NCI-H146 treated with DMSO at 0.1 percent for 48 hours (cell line): ENCODE measurements at regions not wholly inside any gene's neighbourhood (a gene's known extent, or its start where the extent isn't known, plus 50 kb on each side); places are given as distances from the start of the nearest gene placed in this dataset.

Experiments
- DNase-seq: peaks from one replicate; lab custom pipeline; 2025; ENCODE audit not compliant: unreplicated experiment; lab: John Stamatoyannopoulos, UW

DNA sequence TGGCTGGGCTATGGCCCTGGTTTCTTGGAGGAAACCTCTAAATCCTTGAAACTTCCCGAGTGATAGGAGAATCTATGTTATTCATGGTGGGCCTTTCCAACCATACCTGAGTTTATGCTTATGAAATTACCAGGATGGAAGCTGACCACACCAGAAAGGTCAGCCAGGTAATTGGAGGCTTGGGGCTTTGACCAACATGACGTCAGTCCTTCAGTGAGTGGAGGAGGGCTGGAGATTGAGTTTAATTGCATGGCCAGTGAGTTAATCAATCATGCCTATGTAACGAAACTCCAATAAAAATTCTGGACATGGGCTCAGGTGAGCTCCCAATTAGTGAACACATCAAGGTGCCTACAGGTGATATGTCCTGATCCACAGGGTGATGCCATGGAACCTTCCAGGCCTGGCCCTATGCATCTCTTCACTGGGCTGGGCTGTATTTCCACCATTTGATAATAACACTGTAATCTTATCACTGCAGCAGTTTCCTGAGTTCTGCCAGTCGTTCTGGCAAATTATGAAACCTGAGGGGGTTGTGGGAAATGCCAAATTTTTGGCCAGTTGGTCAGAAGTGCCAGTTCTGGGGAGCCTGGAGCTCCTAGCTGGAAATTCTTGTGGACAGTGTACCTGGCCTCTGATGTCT is 106.5 kb downstream of the CDH26 start:
- no peak for DNase-seq

DNA sequence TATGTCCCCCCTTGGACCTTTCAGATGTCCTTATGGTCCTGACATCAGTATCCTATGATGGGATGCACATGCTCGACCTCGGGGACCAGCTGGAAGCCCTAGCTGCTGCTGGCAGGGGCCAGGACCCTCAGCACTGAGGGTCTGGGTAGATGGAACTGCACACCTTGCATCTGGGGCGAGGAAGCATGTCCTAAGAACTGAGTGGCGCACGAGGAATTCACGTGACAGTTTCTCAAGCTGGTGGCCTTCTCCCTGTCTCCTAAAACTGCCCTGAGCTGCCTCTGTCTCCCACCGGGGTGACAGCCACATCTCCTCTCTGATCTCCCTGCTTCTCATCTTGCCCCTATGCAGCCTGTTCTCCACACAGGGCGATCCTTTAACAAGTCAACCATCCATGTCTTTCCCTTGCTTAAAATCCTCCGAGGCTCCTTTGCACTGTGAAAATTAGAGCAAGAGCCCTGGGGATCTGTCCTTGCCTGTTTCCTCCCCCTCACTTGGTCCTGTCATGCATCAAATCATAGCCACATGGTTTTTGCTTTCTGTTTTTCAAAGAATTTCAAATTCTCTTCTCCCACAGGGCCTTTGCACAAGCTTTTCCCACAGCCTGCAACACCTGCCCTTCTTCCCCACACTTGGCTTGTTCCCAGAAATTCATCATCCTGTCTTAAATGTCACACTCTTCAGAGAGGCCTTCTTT is 107.7 kb downstream of the CDH26 start:
- no peak for DNase-seq

DNA sequence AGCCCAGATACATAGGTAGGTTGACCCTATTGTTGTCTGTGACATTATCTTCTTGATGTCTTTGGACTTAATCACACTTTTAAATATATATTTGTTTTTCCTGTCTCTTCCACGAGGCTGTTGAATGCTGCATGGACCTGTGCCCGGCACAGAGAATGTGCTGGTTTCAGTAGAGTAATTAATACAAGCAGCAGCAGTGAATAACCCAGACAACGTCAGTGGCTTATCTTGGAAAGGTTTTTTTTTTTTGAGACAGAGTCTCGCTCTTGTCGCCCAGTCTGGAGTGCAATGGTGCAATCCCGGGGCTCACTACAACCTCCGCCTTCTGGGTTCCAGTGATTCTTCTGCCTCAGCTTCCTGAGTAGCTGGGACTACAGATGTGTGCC is 108.2 kb downstream of the CDH26 start:
- DNase-seq, result no peak

GRCh38 chr20:60068509-60068908 is 110.3 kb downstream of the CDH26 start:
- no peak for DNase-seq

GRCh38 chr20:60069656-60070055 is 111.4 kb downstream of the CDH26 start:
- no peak for DNase-seq

DNA sequence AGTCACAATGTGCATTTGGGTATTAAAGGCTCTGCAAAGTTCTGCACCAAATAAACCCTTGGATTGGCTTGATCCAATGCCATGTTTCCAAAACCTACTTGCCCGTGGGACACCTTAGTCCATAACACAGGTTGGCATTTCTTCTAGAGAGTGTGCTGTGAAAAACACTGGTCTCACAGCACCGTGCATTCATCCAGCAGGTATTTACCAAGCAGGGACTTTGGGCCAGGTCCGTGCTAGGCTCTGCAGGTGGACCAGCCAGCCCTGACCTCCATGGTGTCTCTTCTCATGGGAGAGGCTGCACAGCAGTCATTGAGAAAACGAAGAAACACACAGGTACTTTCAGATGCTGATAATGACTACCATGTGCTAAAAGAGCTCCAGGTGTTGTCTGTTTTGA is 112.6 kb downstream of the CDH26 start:
- no peak for DNase-seq

- DNase-seq, result no peak
Observed at GRCh38 chr20:60071965-60072364, 113.7 kb downstream of the CDH26 start.

- DNase-seq, result no peak
Observed at GRCh38 chr20:60073086-60073485, 114.9 kb downstream of the CDH26 start.

DNA sequence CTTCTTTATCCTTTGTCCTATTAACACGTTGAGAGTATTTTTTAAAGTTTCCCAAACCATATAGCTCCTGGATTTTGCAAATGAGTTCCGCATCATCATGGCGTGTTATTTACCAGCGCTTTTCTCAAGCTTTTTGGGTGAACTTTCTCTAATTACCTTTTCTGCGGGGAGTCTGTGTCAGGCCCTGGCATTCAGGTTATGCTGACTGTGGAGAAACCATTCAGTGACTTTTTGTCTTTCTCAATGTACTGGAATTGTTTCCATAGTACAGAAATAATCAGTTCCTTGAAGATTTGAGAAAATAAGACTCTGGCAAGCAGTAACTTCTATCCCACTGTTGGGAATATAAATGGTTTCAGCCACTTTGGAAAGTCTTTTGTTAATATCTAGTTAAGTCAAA is 115.3 kb downstream of the CDH26 start:
- DNase-seq, result no peak

DNA sequence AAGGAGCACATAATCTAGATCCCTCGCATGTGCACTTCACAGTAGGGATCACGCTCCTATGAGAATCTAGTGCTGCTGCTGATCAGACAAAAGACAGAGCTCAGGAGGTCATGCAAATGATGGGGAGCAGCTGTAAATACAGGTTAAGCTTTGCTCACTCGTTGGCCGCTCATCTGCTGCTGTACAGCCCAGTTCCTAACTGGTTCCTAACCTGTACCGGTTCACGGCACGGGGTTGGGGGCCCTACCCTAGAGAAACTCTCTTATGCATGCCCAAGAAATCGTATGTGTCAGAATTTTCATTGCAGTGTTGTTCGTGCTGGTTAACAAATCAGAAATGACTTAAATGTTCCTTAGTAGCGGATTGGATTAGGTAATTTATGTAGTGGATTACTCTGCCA is 116.1 kb downstream of the CDH26 start:
- no peak for DNase-seq

DNA sequence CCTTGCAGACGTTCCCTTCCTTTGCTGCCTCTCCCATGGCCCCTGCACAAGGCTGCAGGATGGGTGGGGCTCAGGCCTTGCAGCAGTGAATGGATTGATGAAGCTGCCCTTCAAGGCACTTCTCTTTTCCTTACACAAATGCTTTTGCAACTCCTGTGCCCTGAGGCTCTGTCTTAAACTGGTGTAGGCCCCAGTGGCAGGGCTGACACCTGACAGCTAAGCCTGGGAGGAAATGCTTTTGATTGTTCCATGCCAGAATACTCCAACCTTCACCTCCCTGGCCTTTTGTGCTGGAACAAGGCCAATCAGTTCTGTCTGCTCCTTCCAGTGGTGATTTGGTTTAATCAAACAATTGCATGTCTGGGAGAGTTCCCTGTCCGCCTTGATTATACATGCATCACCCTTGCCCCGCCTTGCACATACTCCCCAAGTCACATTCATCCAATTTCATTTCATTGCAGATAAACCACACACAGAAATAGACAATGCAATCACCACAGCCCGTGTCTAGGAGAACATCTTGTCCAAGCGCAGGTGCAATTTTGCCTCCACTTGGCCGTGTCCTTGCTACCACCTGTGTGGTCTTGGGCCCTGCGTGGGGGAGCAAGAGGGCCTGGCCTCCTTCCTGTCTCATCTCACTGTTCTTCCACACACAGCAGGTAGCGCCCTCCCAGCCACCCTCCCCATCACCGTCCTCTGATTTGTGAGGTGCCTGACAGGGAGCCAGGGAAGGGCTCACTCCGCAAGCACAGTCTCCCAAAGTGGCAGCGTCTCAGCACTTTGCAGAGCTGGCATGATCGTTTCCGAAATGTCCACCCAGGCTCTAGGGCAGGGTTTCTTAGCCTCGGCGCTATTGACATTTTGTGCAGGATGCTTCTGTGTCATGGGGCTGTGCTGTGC is 120.4 kb downstream of the CDH26 start:
- DNase-seq, result no peak

DNA sequence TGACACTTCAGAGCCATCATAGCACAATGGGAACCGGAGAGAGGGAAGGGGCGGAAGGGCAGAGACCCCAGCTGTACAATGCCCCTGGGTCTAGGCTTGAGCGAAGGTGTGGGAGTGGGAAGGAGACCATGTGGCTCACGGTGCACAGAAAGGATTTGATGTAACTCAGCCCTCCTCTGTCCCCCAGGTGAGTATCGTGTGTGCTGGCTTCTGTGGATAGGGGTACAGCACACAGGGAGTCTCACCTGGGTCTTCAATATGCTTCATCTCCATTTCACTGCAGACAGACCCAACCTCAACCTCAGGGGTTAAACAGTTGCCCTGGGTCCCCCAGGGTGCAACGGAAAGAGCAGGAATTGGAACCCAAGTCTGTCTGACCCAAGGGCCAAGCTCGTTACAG is 122.2 kb downstream of the CDH26 start:
- no peak for DNase-seq

- DNase-seq, result no peak
Observed at GRCh38 chr20:60085551-60086132, 127.4 kb downstream of the CDH26 start.

GRCh38 chr20:60086821-60087562 is 128.8 kb downstream of the CDH26 start:
- DNase-seq, result no peak

DNA sequence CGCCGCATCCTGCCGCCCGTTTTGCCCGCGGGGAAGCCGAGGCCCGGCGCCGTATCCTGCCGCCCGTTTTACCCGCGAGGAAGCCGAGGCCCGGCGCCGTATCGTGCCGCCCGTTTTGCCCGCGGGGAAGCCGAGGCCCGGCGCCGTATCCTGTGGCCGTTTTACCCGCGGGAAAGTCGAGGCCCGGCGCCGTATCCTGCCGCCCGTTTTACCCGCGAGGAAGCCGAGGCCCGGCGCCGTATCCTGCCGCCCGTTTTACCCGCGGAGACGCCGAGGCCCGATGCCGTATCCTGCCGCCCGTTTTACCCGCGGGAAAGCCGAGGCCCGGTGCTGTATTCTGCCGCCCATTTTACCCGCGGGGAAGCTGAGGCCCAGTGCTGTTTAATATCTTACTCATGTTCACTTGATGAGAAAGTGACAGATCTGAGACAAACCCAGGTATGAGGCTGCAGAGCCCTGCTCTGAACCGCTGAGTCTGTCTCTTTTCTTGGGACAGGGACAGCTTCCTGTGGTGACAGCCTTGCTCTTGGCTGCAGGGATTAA is 129.4 kb downstream of the CDH26 start:
- DNase-seq, result peak; percentile 20

DNA sequence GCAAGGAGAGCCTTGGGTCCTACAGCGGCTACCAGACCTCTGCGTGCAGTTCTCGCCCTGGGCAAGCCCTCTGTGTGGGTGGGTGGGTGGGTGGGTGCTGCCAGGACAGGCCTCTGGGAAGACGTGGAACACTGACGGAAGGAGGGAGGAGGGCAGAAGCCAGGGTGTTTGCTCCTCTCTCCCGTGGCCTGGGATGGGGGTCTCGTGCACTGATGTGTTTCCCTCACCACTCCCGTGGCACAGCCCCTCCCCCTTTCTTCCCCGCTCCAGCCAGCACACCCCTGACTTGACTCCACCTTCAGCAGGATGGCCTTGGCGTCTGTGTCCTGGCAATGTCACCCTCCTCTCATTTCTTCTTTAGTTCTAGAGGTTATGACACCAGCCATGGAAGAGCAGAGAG is 130.0 kb downstream of the CDH26 start:
- DNase-seq, result no peak

DNA sequence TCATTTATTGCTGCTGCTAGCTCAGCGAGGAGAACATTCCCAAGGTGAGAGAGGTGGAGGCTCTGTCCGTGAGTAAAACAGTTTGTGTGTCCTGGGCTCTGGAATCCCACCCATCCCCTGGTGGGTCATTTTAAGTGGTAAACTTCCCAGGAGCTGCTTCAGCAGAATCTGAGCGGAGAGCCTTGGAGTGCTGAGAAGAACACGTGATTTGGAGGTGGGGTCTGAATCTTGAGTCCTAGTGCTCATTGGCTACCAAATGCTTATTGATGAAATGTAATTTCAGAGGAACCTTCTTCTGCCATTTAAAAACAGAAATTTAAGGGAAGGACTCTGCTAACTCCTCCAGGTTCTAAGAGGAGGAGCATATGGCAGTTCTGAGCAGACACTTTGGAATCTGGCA is 132.4 kb downstream of the CDH26 start:
- DNase-seq, result no peak

GRCh38 chr20:60091305-60091704 is 133.1 kb downstream of the CDH26 start:
- no peak for DNase-seq

DNA sequence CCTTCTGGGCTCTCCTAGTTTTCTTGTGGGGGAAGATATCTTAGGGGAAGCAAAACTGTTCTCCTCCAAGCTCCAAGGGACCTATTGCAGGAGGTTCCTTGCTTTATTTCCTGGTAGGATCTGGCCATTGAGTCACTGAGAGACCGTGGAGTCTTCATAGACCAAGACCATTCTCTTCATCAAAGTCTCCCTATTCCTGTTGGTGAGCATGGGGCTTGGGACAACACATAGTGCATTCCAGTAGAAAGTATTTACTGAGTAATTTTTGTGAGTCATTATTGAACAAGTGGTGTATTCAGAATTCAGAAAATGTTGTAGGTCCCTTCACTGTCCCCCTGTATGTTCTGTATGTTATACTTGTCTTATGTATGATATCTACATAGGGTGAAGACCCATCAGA is 133.6 kb downstream of the CDH26 start:
- no peak for DNase-seq

DNA sequence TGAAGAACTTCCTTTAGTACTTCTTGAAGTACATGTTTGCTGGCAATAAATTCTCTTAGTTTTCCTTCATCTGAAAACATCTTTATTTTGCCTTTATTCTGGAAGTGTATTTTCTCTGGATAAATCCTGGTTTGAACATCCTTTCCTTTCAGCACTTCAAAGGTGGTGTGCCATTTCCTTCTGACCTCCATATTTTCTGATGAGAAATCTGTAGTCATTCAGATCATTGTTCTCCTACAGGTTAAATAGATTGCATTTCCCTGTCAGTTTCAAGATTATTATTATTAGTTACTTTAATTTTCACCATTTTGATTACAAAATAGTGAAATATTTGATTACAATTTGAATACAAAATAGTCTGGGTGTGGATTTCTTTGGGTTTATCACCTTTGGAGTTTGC is 134.5 kb downstream of the CDH26 start:
- no peak for DNase-seq

- no peak for DNase-seq
Observed at GRCh38 chr20:60095456-60095855, 137.2 kb downstream of the CDH26 start.
